Neural crest cell (in vitro differentiated cells): ENCODE measurements at regions not wholly inside any gene's neighbourhood (a gene's known extent, or its start where the extent isn't known, plus 50 kb on each side); places are given as distances from the start of the nearest gene placed in this dataset.

ENCODE experiments used
- DNase-seq: peaks from one replicate; pipeline ENCODE4 v3.0.0; 2021; ENCODE audit warnings: low read depth, mixed read lengths, low spot score
- H3K27ac Mint-ChIP-seq: one replicate; pipeline ENCODE4 v1.8.0; 2021; ENCODE audit warnings: mild to moderate bottlenecking, mixed read lengths; ENCODE audit not compliant: unreplicated experiment
- H3K27me3 Mint-ChIP-seq: 2 replicates; pipeline ENCODE4 v1.8.0; 2021; ENCODE audit warnings: low read depth, mild to moderate bottlenecking, mixed read lengths
- H3K36me3 Mint-ChIP-seq: 2 replicates; pipeline ENCODE4 v1.8.0; 2021; ENCODE audit warnings: low read depth, mild to moderate bottlenecking, mixed read lengths
- H3K4me1 Mint-ChIP-seq: 2 replicates; pipeline ENCODE4 v1.8.0; 2021; ENCODE audit warnings: mixed read lengths
- H3K4me3 Mint-ChIP-seq: one replicate; pipeline ENCODE4 v1.8.0; 2021; ENCODE audit warnings: mild to moderate bottlenecking, mixed read lengths
- H3K9me3 Mint-ChIP-seq: 2 replicates; pipeline ENCODE4 v1.8.0; 2021; ENCODE audit warnings: mixed read lengths
- TF ChIP-seq, protein P1 (sequence below): fragments of 200-600 bp; sonication (generic); conservative IDR thresholded peaks from 2 replicates; pipeline ENCODE4 v1.5.0; 2021; ENCODE audit warnings: antibody characterized with exemption, mild to moderate bottlenecking

DNA sequence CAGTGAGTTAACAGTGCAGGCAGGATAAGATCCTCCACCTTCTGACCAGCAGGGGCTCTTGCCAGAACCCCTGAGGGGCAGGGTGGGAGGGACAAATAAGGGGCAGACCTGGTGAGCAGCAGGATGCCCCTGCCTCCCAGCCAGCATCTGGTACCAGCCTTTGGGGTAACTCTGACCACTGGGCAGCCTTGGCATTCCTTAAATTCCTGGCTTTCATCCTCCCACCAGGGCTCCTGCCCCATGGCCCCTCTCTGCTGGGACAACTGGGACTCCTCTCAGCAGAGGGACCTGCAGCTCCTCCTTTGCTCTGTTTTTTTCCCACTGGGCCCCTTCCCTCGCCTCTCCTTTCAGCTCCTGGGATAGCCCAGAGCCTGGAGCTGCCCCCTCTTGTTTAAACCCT is 98.0 kb upstream of the CD82 start:
- H3K27me3 Mint-ChIP-seq = peaks cover 3% of the 10 kb centered on the region
- DNase-seq = no peak
- no peak overlapping the region for H3K4me3 Mint-ChIP-seq
- H3K4me1 Mint-ChIP-seq = no peaks in the 10 kb centered on the region
- peaks cover 2% of the 10 kb centered on the region for H3K36me3 Mint-ChIP-seq
- no peak overlapping the region for H3K27ac Mint-ChIP-seq
- H3K9me3 Mint-ChIP-seq = peaks cover 7% of the 10 kb centered on the region
- TF ChIP-seq, protein P1, sequence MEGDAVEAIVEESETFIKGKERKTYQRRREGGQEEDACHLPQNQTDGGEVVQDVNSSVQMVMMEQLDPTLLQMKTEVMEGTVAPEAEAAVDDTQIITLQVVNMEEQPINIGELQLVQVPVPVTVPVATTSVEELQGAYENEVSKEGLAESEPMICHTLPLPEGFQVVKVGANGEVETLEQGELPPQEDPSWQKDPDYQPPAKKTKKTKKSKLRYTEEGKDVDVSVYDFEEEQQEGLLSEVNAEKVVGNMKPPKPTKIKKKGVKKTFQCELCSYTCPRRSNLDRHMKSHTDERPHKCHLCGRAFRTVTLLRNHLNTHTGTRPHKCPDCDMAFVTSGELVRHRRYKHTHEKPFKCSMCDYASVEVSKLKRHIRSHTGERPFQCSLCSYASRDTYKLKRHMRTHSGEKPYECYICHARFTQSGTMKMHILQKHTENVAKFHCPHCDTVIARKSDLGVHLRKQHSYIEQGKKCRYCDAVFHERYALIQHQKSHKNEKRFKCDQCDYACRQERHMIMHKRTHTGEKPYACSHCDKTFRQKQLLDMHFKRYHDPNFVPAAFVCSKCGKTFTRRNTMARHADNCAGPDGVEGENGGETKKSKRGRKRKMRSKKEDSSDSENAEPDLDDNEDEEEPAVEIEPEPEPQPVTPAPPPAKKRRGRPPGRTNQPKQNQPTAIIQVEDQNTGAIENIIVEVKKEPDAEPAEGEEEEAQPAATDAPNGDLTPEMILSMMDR = no peak

DNA sequence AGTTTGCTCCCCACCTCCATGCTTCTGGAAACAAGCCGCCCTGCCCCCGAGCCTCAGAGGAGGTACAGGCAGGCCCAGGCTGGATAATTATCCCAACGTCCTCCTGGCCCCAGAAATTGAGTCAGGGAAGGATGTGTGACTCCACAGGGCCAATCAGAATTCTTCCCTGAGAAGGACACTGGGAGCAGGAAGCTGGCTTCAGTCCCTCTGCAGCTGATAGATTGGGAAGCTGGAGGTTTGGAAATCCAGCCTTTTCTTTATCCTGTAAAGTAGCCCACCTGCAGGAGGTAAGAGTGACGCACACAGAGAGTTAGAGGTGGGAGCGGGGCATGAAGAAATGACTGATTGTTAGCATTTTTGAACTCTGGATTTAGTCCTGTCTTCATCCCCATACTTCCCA is 97.5 kb upstream of the CD82 start:
- TF ChIP-seq, protein P1 = no peak
- no peak for DNase-seq
- Mint-ChIP-seq H3K9me3 (peaks cover 7% of the 10 kb centered on the region), H3K4me3 (no peak overlapping the region), H3K27me3 (peaks cover 3% of the 10 kb centered on the region), H3K4me1 (no peaks in the 10 kb centered on the region), H3K36me3 (peaks cover 2% of the 10 kb centered on the region), H3K27ac (no peak overlapping the region)

DNA sequence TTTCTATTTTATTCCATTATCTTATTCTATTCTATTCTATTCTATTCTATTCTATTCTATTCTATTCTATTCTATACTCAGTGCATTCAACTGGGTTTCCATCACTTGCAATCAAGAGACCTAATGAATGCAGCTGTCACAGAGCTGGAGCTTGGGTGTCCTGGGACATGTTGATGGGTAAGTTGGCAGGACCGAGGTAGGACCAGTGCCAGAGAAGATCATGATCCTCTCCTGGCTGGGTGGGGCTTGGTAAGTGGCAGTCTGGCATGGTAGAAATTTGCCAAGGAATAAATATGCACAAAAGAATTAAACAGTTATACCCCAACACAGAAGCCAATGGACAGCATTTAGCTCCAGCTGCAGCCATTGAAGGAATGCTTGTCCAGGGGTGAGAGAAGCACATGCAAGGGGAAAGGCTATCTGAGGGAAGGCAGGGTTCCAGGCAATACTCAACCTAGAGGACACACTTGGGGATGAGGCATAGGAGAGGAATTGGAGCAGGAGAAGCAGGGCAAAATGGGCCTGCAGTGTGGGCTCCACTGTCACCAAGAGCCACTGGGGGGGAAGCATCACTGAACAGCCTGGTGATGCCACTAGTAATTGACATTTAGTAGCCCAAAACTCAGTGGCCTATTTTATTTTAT is 97.0 kb upstream of the CD82 start:
- DNase-seq = no peak
- Mint-ChIP-seq H3K4me3 (no peak overlapping the region), H3K27me3 (peaks cover 3% of the 10 kb centered on the region), H3K36me3 (peaks cover 2% of the 10 kb centered on the region), H3K4me1 (no peaks in the 10 kb centered on the region), H3K27ac (no peak overlapping the region), H3K9me3 (peaks cover 4% of the 10 kb centered on the region)
- TF ChIP-seq, protein P1 = no peak

DNA sequence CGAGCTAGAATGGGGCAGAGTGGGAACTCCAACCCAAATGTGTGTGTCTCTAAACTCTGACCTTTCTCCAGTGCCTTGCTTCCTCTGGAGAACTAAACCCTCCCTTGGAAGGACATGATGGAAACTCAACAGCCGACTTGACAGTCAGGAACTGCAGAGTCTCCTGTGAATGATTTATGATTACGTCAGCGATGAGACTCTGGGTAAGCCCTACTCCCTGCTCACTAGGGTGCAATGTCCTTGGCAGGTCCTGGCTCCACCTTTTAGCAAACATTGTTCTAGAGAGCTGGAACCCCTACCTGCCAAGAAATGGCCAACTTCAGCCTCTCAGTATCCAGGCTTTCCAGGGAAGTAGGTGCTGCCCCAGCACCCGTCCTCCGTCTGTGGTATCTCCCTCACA is 96.1 kb upstream of the CD82 start:
- Mint-ChIP-seq H3K27ac (no peak overlapping the region), H3K27me3 (peaks cover 3% of the 10 kb centered on the region)

DNA sequence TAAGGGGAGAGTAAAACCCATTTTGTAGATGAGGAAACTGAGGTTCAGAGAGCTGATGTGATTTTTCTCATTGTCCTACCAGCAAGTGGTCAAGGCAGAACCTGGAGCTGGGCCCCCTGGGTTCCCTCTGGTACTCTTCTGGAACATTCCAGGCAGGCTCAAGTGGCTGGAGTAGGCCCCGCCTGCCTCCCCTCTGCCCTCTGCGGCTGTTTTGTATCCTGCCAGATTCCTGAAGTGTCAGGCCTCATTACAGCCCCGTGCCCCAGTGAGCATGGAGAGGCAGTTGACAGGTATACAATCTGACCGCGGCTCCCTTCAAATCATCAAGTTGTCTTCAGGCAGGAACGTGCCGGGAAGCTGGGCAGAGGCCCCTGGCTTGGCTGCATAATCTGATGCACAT is 94.6 kb upstream of the CD82 start:
- Mint-ChIP-seq H3K27ac (no peak overlapping the region), H3K4me1 (no peaks in the 10 kb centered on the region), H3K36me3 (no peaks in the 10 kb centered on the region), H3K4me3 (no peak overlapping the region), H3K9me3 (peaks cover 3% of the 10 kb centered on the region), H3K27me3 (peaks cover 8% of the 10 kb centered on the region)
- DNase-seq = no peak
- TF ChIP-seq, protein P1 = no peak

More for the DNA sequence above, 96.1 kb upstream of the CD82 start:
- DNase-seq = no peak
- TF ChIP-seq, protein P1 = no peak
- Mint-ChIP-seq H3K4me3 (no peak overlapping the region), H3K9me3 (peaks cover 4% of the 10 kb centered on the region), H3K36me3 (peaks cover 2% of the 10 kb centered on the region), H3K4me1 (no peaks in the 10 kb centered on the region)
